UCSD-AML1 (cell line): ENCODE measurements at regions not wholly inside any gene's neighbourhood (a gene's known extent, or its start where the extent isn't known, plus 50 kb on each side); places are given as distances from the start of the nearest gene placed in this dataset.
"Not testable (repeated sequence)": the region's sequence is repeated elsewhere in the genome, so short reads cannot be mapped to it uniquely, and the experiment has no call there.

Source experiments
- DNase-seq: peaks from one replicate; lab custom pipeline; 2025; ENCODE audit not compliant: unreplicated experiment; lab: John Stamatoyannopoulos, UW

DNA sequence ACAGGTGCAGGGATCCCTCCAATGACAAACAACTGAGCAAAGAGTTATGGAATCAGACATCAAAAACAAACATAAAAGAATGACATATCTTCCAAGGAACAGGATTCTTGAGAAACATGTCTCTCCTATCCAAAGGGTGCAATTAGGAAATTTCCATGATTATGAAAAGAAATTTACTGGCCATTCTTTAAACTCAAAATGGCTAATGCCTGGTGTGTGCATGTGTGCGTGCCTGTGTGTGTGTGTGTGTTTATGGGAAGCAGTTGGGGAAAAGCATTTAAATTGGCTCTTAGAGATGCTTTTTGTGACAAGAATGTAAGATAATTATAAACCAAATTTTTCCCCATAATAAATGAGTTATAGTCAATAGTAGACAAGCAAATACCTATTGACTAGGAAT lies 320.5 kb upstream of the THBS1 start:
- no peak for DNase-seq

- DNase-seq = no peak
Observed at GRCh38 chr15:39260791-39261190, 320.1 kb upstream of the THBS1 start.

- not testable (repeated sequence) for DNase-seq
Observed at GRCh38 chr15:39261397-39262183, 319.3 kb upstream of the THBS1 start.

GRCh38 chr15:39262995-39263772 lies 317.7 kb upstream of the THBS1 start:
- DNase-seq = not testable (repeated sequence)

- no peak for DNase-seq
Observed at GRCh38 chr15:39265261-39265660, 315.6 kb upstream of the THBS1 start.

DNA sequence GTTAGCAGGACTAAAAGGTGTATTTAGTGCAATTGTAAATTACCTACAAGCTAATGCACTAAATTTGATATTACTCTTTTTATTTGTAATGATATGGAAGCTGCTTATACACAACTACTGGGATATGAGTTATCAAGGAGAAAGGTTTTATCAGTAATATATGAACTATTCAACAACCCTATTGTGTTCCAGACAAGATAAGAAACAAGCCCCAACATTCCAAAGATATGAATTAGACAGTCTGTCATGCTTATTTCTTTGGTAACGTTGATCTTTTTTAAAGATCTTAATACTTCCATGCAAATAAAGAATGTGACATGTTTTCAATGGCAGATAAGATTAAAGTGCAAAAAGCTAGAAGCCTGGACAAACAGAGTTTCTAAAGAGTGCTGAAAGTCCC lies 314.0 kb upstream of the THBS1 start:
- DNase-seq = no peak

DNA sequence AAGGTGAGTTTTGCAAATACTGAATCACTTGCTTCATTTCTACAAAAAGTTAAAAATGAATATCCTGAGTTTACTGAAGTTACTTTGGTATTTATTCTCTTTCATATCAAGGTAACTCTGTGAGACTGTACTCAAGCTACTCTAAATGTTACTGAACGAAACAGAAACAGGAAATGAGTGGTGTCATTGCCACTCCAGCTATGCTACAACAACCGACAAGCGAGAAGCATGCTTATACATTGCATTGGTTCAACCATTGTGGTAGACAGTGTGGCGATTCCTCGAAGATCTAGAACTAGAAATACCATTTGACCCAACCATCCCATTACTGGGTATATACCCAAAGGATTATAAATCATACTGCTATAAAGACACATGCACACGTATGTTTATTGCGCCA lies 313.2 kb upstream of the THBS1 start:
- DNase-seq = no peak

GRCh38 chr15:39269352-39269751 lies 311.5 kb upstream of the THBS1 start:
- DNase-seq = no peak

DNA sequence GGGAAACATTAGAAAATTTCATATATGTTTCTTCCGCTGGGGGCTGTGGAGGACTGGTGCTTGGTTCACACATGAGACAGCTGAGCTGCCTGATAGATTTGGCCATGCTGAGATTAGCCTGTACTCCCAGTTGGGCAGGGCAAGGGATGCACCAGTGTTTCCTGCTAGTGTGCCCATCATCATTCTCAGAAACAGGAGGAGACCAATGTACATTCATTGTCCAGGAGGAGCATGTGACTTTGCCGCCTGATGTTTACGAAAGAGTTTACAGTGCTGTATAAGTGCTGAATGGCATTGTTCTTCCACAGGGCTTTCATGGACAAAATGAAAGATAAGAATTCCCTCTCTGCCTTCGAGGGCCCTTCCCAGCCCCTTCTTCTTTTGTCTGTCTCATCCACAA lies 311.1 kb upstream of the THBS1 start:
- no peak for DNase-seq

DNA sequence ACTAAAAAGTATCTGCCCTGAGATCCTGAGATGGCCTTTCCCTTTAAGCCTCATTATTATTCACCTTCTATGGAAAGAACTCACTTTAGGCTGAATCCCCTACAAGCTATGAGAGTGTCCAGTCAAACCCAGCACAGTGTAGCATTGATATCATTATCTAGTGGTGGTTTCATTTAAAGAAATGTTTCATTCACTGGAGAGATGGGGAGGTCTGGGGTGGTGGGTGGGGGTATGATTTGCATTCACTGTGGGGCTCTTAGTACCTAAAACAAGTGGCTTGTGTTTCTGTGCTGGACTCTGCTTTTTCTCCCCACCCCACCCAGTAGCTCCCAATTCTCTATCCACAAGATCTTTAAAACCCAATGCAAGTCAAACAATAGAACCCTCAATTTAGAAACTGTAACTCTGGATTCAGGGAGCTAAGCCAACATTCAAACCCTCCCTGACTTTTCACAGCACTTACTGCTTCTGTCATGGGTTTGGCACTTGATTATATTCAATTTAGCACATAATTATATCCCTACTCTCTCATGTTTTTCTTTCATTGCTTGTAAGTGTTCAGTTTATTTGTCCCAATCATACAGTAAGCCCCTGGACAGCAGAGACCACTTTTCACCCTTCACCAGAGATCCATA lies 310.5 kb upstream of the THBS1 start:
- DNase-seq = no peak

DNA sequence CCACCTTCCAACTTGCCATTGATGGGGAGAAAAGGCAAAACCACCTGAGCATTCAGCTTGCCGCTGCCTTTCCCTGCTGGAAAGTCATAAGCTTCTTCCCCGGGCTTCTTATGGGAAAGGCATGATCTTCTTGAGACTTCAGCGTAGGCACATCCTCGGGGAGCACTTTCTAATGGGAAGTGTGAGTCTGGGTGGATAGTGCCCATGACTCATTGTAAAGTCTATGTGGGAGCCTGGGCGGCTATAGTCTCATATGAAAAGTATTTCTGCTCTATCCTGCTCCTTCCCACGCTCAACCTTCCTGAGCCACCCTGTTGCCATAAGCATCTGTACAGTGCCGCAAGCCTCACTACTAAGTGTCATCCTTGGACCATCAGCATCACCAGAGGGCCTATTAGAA lies 309.9 kb upstream of the THBS1 start:
- DNase-seq = no peak

- DNase-seq = no peak
Observed at GRCh38 chr15:39272901-39273300, 308.0 kb upstream of the THBS1 start.

- no peak for DNase-seq
Observed at GRCh38 chr15:39273717-39274411, 307.0 kb upstream of the THBS1 start.

GRCh38 chr15:39275066-39275465 lies 305.8 kb upstream of the THBS1 start:
- no peak for DNase-seq

- no peak for DNase-seq
Observed at GRCh38 chr15:39279311-39279710, 301.6 kb upstream of the THBS1 start.

GRCh38 chr15:39281094-39281493 lies 299.8 kb upstream of the THBS1 start:
- no peak for DNase-seq

- DNase-seq = no peak
Observed at GRCh38 chr15:39282663-39283208, 298.1 kb upstream of the THBS1 start.

- no peak for DNase-seq
Observed at GRCh38 chr15:39283531-39283930, 297.3 kb upstream of the THBS1 start.

DNA sequence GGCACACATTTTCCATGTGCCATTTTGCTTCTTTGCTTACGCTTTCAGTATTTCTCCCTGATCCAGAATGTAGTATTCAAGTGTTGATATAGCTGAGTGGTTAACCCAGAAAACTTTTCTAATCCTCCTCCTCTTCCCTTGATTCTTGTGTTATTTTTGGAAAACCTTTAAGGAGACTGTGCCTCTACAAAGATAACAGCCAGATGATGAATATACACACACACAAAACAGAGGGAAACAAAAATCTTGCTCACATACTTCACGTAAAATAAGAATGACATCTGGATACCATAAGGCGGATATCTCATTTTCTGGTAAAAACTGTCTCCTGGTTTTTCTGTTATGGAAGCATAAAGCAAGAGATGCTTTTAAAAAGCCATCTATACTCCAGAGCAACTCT lies 295.8 kb upstream of the THBS1 start:
- DNase-seq = no peak

GRCh38 chr15:39285663-39286062 lies 295.2 kb upstream of the THBS1 start:
- DNase-seq = no peak

GRCh38 chr15:39286706-39287105 lies 294.2 kb upstream of the THBS1 start:
- DNase-seq = no peak
